Tibial nerve (tissue), 3 donors: ENCODE measurements at regions not wholly inside any gene's neighbourhood (a gene's known extent, or its start where the extent isn't known, plus 50 kb on each side); places are given as distances from the start of the nearest gene placed in this dataset.

Experiments used
- POLR2A ChIP-seq, 2 donors: fragments of 450-650 bp; IDR thresholded peaks; one replicate each; pipeline ENCODE4 v1.6.1; 2017; ENCODE audit warnings: antibody characterized with exemption in 2 of 2, mild to moderate bottlenecking in 2 of 2, moderate library complexity in 2 of 2
- TF ChIP-seq, protein P1 (sequence below), 5 experiments: fragments of 200-600 bp in 3 of 5; fragments of 450-650 bp in 2 of 5; sonication (generic) in 3 of 5; IDR thresholded peaks; one replicate each; pipeline ENCODE4 v1.5.1; 2016 to 2019; ENCODE audit warnings: antibody characterized with exemption in 5 of 5, mild to moderate bottlenecking in 3 of 5, moderate library complexity in 2 of 5

DNA sequence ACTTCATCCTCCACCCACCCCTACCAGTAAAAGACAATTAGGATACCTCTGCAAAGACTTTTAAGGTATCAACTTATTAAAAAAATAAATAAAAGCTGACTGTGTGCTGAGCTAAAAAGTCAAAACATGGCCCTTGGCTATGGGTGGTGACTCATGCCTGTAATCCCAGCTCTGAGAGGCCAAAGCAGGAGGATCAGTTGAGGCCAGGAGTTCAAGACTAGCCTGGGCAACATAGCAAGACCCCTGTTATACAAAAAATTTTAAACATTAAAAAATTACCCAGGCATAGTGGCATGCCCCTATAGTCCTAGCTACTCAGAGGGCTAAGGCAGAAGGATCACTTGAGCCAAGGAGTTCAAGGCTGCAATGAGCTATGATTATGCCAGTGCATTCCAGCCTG, 110.8 kb upstream of the FOXN2 start:
- TF ChIP-seq, protein P1, sequence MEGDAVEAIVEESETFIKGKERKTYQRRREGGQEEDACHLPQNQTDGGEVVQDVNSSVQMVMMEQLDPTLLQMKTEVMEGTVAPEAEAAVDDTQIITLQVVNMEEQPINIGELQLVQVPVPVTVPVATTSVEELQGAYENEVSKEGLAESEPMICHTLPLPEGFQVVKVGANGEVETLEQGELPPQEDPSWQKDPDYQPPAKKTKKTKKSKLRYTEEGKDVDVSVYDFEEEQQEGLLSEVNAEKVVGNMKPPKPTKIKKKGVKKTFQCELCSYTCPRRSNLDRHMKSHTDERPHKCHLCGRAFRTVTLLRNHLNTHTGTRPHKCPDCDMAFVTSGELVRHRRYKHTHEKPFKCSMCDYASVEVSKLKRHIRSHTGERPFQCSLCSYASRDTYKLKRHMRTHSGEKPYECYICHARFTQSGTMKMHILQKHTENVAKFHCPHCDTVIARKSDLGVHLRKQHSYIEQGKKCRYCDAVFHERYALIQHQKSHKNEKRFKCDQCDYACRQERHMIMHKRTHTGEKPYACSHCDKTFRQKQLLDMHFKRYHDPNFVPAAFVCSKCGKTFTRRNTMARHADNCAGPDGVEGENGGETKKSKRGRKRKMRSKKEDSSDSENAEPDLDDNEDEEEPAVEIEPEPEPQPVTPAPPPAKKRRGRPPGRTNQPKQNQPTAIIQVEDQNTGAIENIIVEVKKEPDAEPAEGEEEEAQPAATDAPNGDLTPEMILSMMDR (IDR thresholded peaks at IDR 0.05) = no peak
- TF ChIP-seq POLR2A (IDR thresholded peaks at IDR 0.05) = no peak
